GM18951 (cell line): ENCODE measurements at regions not wholly inside any gene's neighbourhood (a gene's known extent, or its start where the extent isn't known, plus 50 kb on each side); places are given as distances from the start of the nearest gene placed in this dataset.

Experiments used
- POLR2A ChIP-seq: IDR thresholded peaks from 4 replicates; pipeline ENCODE4 v1.6.1; 2011; ENCODE audit warnings: mild to moderate bottlenecking; ENCODE audit not compliant: insufficient read length, insufficient read depth; ENCODE audit errors: extremely low read depth
- in situ Hi-C: fragments of 300-500 bp; cut with MboI; formaldehyde crosslinking; loops from one replicate; pipeline ENCODE4 v1.12.0; 2022; ENCODE audit warnings: low sequenced_read_pairs, mixed read lengths, inconsistent platforms; ENCODE audit not compliant: unreplicated experiment

DNA sequence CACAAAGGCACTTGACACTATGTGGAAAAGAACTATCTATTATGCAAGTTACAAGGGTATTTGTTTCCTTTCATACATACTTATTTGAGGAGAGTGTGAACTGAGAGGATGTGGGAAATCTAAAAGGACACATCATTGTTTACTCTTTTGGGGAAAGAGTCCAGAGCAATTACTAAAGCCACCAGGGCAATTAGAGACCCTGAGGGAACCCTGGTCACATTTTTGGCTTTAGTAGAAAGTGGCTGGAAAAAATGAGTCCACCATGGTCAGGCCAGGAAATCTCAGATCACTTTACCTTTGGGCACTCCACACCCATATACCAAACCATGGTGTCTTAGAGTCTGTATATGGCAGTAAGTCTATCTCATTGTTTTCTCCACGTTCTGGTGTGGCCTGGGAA, 243.3 kb downstream of the HLX start:
- TF ChIP-seq POLR2A, result no peak
- in situ Hi-C loops, result no loop called here

DNA sequence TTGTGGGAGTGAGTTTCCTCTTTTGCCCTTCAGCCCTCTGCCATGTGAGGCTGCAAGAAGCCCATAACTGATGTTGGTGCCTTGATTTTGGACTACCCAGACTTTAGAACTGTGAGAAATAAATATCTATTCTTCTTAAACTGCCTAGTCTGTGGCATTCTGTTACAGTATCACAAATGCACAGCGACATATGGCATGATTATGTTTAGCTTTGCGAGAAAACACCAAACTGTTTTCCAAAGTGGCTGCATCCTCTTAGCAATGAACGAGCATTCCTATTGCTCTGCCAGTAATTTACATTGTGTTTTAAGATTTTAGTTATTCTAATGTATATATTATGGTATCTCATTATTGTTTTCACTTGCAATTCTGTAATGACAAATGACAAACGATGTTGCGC, 246.7 kb downstream of the HLX start:
- TF ChIP-seq POLR2A, result no peak
- in situ Hi-C loops, result no loop called here

DNA sequence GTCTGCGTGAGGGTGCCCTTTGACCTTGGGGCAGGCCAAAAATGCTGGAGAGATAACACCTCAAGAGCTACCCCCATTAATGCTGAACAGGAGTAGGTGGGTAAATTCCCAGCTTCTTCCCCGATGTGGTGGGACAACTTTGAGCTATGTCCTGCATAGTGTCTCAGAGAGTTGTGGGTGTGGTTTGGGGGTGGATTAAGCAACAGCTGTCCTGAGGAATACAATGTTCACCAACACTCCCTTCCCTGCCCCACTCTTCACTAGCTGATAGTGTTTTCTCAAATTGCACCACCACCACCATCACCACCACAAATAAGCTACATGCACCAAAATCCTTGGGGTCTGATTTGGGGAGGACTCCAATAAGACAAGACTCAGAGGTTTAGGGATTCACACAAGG, 258.4 kb downstream of the HLX start:
- in situ Hi-C loops, result no loop called here
- no peak for TF ChIP-seq POLR2A

DNA sequence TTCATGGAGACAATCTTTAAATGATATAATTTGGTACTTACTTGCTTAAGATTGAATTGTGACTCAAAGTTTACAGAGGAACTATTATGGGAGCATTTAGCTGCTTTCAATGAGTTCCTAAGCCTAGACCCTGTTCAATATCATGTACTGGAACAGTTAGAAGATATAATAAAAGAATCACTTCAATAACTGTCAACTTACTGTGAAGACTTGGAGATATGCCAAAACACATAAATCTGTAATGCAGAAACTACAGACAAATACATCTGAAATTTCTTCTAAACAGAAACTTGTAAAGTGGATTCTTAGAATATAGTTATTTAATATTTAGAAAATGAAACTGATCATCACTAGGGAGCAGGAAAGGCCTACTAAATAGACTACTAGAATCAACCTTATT, 259.3 kb downstream of the HLX start:
- in situ Hi-C loops, result no loop called here
- no peak for TF ChIP-seq POLR2A

DNA sequence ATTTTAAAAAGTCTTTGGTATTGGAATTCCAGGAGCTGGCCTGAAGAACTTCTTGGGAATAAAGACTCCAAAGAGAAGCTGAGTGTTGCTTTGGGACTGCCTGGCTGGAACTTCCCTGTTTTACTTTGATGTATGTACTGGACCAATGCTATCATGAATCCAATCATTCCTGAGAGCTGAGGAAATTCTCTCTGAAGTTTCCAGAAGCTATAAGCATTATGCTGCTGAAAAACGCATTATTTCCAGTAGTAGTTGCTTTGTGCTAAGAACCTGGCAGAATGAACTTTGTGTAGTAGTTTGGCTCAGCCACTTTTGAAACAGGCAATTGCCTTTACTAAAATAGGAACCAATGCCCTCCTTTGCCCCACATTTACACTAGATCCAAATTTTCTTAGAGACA, 260.7 kb downstream of the HLX start:
- TF ChIP-seq POLR2A, result no peak
- in situ Hi-C loops, result no loop called here

DNA sequence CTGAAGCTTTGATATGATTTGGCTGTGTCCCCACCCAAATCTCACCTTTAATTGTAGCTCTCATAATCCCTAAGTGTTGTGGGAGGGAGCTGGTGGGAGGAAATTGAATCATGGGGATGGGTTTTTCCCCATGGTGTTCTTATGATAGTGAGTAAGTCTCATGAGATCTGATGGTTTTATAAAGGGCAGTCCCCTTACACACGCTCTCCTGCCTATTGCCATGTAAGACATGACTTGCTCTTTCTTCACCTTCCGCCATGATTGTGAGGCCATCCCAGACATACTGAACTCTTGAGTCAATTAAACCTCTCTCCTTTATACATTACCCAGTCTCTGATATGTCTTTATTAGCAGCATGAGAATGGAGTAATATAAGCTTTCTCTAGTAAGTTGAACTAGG, 261.9 kb downstream of the HLX start:
- in situ Hi-C loops, result no loop called here
- TF ChIP-seq POLR2A, result no peak

DNA sequence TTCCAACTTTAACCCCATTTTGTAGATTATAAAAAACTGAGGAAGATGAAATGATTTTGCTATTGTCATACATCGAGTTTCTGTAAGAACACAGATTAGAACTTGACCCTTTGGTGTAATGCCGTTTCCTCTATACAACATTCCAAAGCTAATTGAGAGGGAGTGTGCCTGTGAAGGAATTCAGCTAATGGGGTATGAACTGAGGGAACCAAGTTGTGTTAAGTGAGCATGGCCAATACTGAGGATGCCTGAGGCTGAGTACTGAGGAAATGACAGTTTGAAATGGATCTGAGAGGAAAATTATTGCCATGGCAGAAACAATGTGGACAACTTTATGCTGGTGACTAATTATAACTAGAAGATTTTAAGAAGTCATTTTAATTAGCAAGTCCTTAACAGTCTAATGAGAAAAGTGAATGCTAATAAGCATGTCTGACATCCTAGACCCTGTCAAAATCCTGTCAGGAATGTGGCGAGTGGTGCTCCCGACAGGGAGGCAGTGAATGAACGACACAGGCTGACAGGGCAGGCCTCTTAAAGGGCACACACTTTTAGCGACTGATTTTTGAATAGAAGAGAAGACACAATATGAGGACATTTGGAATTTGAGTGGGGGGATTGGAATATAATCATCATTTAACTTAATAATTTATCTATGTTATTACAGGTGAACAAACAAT, 262.5 kb downstream of the HLX start:
- in situ Hi-C loops, result no loop called here
- TF ChIP-seq POLR2A, result no peak

DNA sequence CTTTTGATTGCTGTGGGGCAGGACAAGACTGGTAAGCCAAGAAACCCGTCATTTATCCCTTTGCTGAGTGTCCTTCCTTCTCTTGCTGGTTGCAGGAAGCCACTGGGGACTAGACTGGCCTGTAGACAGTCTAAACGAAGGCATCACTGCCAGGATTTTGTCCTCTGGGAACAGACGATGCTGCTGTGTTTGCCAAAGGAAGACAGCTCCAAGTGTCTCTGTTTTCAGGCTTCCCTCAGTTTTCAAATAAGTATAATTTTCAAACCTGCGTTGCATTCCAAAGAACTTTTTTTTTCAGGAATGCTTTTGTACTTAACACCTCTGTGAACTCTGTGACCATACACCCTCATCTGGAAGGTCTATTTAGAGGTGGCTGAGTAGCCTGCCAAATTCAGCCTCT, 269.4 kb downstream of the HLX start:
- in situ Hi-C loops, result no loop called here
- no peak for TF ChIP-seq POLR2A

DNA sequence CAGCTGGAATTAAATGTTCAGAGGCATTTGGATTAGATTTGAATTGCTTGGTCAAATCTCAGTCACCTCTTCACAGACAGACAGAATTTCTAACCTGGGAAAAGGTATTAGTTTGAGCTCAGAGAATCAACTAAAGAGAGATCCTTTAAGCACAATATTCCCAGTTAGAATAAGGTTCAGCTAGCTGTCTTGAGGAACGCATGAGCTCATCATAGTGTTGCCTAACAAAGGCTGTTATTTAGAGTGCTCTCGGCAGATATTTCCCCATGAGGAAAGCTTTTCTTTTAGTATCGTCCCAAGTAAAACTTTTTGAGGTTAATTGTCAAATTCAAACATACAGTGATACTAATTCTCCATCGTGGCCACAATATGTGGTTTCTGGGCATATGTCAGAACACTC, 269.9 kb downstream of the HLX start:
- no peak for TF ChIP-seq POLR2A
- in situ Hi-C loops, result no loop called here

DNA sequence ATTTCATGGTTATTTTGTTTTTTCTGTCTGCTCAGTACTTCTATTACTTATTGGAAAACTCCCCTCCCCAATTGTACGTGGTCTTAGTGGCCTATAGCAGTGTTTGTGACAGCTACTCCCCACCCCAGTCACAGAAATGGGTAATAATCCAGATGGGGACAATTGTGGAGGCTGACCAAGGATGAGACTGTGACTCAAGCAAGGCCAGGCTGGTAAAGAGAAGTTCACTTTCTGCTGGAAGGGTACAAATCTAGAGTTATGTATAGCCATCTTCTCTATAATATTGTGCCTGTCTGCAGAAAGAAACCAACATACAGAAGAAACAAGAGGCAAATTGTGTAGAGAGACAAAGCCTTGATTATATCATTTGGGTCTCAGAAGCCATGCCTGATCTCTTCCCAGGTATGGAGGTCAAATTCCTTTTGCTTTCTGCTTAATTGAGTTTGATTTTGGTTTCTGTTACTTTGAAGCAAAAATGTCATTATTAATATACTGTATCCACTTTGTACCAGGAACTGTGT, 270.4 kb downstream of the HLX start:
- in situ Hi-C loops, result no loop called here
- no peak for TF ChIP-seq POLR2A

DNA sequence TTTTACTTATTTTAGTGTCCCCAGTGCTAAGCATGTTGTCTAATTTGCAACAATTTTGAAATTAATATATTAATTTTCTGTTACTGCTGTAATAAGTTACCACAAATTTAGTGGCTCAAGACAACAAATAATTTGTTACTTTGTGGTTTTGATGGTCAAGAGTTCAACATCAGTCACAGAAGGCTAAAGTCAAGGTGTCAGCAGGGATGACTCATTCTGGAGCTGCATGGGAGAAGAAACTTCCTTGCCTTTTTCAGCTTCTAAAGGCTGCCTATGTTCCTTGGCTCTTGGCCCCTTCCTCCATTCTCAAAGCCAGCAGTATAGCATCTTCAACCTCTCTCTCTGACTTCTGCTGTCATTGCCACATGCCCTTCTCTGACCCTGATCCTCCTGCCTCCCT, 271.8 kb downstream of the HLX start:
- in situ Hi-C loops, result no loop called here

DNA sequence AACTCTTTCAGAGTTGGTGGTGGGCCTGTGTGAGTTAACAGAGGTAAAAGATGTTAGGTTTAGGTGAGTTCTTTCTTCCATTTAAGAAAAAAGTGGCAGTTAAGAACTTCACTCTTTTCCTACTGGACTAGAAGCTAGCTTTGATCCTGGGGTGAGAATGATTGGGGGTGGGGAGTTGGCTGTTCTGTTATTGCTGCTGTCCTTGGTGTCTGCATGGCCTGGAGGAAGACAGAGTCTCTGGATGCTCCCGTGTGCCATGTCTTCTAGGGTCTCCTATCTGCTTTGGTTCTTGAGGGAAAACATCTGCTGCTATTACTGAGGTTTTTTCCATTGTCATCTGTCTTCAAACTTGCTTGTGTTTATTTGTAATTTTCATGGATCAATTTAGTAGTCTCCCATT, 275.7 kb downstream of the HLX start:
- in situ Hi-C loops, result no loop called here
- no peak for TF ChIP-seq POLR2A

More for the DNA sequence above, 271.8 kb downstream of the HLX start:
- TF ChIP-seq POLR2A, result no peak

DNA sequence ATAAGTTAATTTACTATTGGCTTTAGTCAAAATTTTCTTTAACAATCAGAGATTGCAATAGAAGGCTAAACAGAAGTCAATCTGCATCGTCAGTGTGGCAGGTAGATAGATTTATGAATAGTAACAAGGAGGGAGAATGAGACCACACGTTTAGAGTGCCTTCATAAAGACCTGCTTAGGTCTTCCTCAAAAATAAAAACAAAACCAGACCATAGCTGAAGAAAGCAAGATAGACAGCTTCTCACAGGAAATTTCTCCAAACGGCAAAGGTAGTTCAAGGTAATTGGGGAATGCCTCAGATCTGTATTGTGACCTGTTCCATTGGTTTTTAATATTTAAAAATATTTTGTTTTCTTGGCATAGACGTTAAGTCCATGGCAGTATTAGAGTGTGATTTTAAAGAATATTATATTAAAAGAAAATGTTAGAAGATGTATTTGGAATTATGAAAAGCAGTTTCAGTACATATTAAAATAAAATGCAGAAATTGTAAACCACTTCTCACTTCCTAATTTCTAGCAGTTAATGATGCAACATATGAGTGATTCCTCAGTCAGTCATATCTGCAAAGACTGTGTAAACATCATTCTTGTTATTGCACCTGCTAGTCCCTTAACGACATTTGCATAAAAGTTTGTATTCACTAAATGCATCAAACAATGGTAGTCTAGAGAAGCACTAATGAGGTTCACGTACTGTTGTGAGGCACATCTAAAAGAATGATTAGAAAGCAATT, 278.0 kb downstream of the HLX start:
- TF ChIP-seq POLR2A, result no peak
- in situ Hi-C loops, result no loop called here

DNA sequence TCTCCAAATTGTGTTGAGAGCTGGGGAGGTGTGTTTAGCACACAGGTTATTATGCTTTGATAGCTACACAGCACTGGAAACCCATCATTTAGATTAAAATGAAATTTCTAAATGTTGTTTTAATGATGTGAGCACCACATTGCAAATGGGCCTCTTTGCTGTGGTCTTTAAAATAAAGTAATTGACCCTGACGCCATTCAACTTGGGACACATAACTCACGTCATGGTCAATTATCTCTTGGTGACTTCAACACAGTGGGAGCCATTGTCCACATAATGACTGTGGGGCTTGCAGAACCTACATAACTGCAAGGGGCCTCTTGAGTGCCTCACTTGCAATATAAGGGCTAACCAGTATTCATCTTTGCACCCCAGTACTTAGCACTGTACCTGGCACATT, 280.4 kb downstream of the HLX start:
- TF ChIP-seq POLR2A, result no peak
- in situ Hi-C loops, result no loop called here
